ENCODE measurements at regions not wholly inside any gene's neighbourhood (a gene's known extent, or its start where the extent isn't known, plus 50 kb on each side); places are given as distances from the start of the nearest gene placed in this dataset.

GRCh38 chr5:125014202-125014601 lies 267.8 kb upstream of the ZNF608 start:
- no peak for TF ChIP-seq CTCF (IDR thresholded peaks at IDR 0.05)
- TF ChIP-seq POLR2A (IDR thresholded peaks at IDR 0.05): no peak
